Mesendoderm (in vitro differentiated cells): ENCODE measurements at regions not wholly inside any gene's neighbourhood (a gene's known extent, or its start where the extent isn't known, plus 50 kb on each side); places are given as distances from the start of the nearest gene placed in this dataset.

Experiments used
- DNase-seq: peaks from one replicate; pipeline ENCODE4 v3.0.0; 2013
- H2AK5ac ChIP-seq: 2 replicates; pipeline ENCODE4 v1.6.1; 2013; ENCODE audit warnings: low read length, inconsistent platforms
- H2BK120ac ChIP-seq: 2 replicates; pipeline ENCODE4 v1.6.1; 2013; ENCODE audit warnings: low read depth, mild to moderate bottlenecking, low read length, moderate library complexity, mixed read lengths
- H2BK15ac ChIP-seq: replicated peaks from 2 replicates; pipeline ENCODE4 v1.6.1; 2013; ENCODE audit warnings: low read depth, mild to moderate bottlenecking, moderate library complexity
- H2BK5ac ChIP-seq: 2 replicates; pipeline ENCODE4 v1.6.1; 2013; ENCODE audit warnings: low read length, inconsistent platforms
- H3K18ac ChIP-seq: 2 replicates; pipeline ENCODE4 v1.6.1; 2013; ENCODE audit warnings: mild to moderate bottlenecking, low read length, mixed read lengths
- H3K23ac ChIP-seq: one replicate; pipeline ENCODE4 v1.6.1; 2013; ENCODE audit warnings: low read length
- H3K27ac ChIP-seq: 2 replicates; pipeline ENCODE4 v1.5.1; 2013; ENCODE audit warnings: low read depth, mild to moderate bottlenecking, inconsistent platforms, low read length, moderate library complexity
- H3K27me3 ChIP-seq: 2 replicates; pipeline ENCODE4 v1.6.1; 2013; ENCODE audit warnings: low read length, control low read depth, mild to moderate bottlenecking, inconsistent platforms; ENCODE audit not compliant: insufficient read depth, poor library complexity
- H3K36me3 ChIP-seq: 2 replicates; pipeline ENCODE4 v1.6.1; 2013; ENCODE audit warnings: low read length, inconsistent platforms; ENCODE audit not compliant: control insufficient read depth, insufficient read depth
- H3K4ac ChIP-seq: one replicate; pipeline ENCODE4 v1.6.1; 2013; ENCODE audit warnings: low read depth, mild to moderate bottlenecking, low read length, moderate library complexity
- H3K4me1 ChIP-seq: 2 replicates; pipeline ENCODE4 v1.6.1; 2013; ENCODE audit warnings: low read depth, low read length, inconsistent platforms; ENCODE audit not compliant: control insufficient read depth
- H3K4me2 ChIP-seq: 2 replicates; pipeline ENCODE4 v1.6.1; 2013; ENCODE audit warnings: low read length
- H3K4me3 ChIP-seq: 2 replicates; pipeline ENCODE4 v1.5.1; 2013; ENCODE audit warnings: mild to moderate bottlenecking, low read length
- H3K56ac ChIP-seq: one replicate; pipeline ENCODE4 v1.6.1; 2013; ENCODE audit warnings: low read length
- H3K79me1 ChIP-seq: 2 replicates; pipeline ENCODE4 v1.6.1; 2013; ENCODE audit warnings: low read length, inconsistent platforms
- H3K79me2 ChIP-seq: 2 replicates; pipeline ENCODE4 v1.6.1; 2013; ENCODE audit warnings: mild to moderate bottlenecking, low read length; ENCODE audit not compliant: control insufficient read depth, insufficient read depth
- H3K9ac ChIP-seq: 2 replicates; pipeline ENCODE4 v1.6.1; 2013; ENCODE audit warnings: low read length, inconsistent platforms
- H4K5ac ChIP-seq: one replicate; pipeline ENCODE4 v1.6.1; 2013; ENCODE audit warnings: low read length
- H4K8ac ChIP-seq: one replicate; pipeline ENCODE4 v1.6.1; 2013; ENCODE audit warnings: low read depth, mild to moderate bottlenecking, control low read depth, low read length, moderate library complexity
- WGBS: extraction: QIAGEN DNeasy Blood & Tissue Kit; methylation state at CpG from one replicate; pipeline ENCODE4 v1.1.7; 2013; ENCODE audit warnings: low lambda C conversion rate, missing lambda C conversion rate; ENCODE audit not compliant: insufficient coverage; ENCODE audit errors: extremely low coverage; 5-methylcytosine and 5-hydroxymethylcytosine counted together

- H3K23ac ChIP-seq, result no peak overlapping the region
- H2BK15ac ChIP-seq, result no peak overlapping the region
- no peak overlapping the region for H3K4me2 ChIP-seq
- no peaks in the 10 kb centered on the region for H3K79me1 ChIP-seq
- H4K8ac ChIP-seq, result no peak overlapping the region
- H4K5ac ChIP-seq, result no peak overlapping the region
- no peak overlapping the region for H3K56ac ChIP-seq
- H2AK5ac ChIP-seq, result no peak overlapping the region
- H3K4me3 ChIP-seq, result no peak overlapping the region
- H3K9ac ChIP-seq, result no peak overlapping the region
- DNase-seq, result no peak
- H3K4me1 ChIP-seq, result no peaks in the 10 kb centered on the region
- H3K27me3 ChIP-seq, result no peaks in the 10 kb centered on the region
- H2BK5ac ChIP-seq, result no peak overlapping the region
- no peaks in the 10 kb centered on the region for H3K36me3 ChIP-seq
- no peak overlapping the region for H2BK120ac ChIP-seq
- no peak overlapping the region for H3K27ac ChIP-seq
- no peak overlapping the region for H3K4ac ChIP-seq
- no peak overlapping the region for H3K18ac ChIP-seq
- H3K79me2 ChIP-seq, result no peaks in the 10 kb centered on the region
- WGBS, result no CpG with 5 or more reads among the region's 2 CpGs
Measured at GRCh38 chr11:86128914-86129313, 60.0 kb upstream of the PICALM start.

- H4K5ac ChIP-seq, result no peak overlapping the region
- H3K23ac ChIP-seq, result no peak overlapping the region
- no peak overlapping the region for H3K9ac ChIP-seq
- H3K36me3 ChIP-seq, result no peaks in the 10 kb centered on the region
- H3K4me2 ChIP-seq, result no peak overlapping the region
- H2AK5ac ChIP-seq, result no peak overlapping the region
- H4K8ac ChIP-seq, result no peak overlapping the region
- no peaks in the 10 kb centered on the region for H3K79me2 ChIP-seq
- H3K4ac ChIP-seq, result no peak overlapping the region
- H3K27ac ChIP-seq, result no peak overlapping the region
- no peak overlapping the region for H3K18ac ChIP-seq
- no peaks in the 10 kb centered on the region for H3K4me1 ChIP-seq
- H2BK5ac ChIP-seq, result no peak overlapping the region
- H3K27me3 ChIP-seq, result no peaks in the 10 kb centered on the region
- no peak overlapping the region for H3K4me3 ChIP-seq
- DNase-seq, result no peak
- no peaks in the 10 kb centered on the region for H3K79me1 ChIP-seq
- H3K56ac ChIP-seq, result no peak overlapping the region
- no peak overlapping the region for H2BK120ac ChIP-seq
- no peak overlapping the region for H2BK15ac ChIP-seq
Measured at GRCh38 chr11:86126862-86127261, 58.0 kb upstream of the PICALM start.

- Histone ChIP-seq H2BK15ac (no peak overlapping the region), H3K4me1 (no peaks in the 10 kb centered on the region), H3K9ac (no peak overlapping the region), H3K79me2 (no peaks in the 10 kb centered on the region), H3K36me3 (no peaks in the 10 kb centered on the region), H3K27me3 (no peaks in the 10 kb centered on the region), H2BK120ac (no peak overlapping the region), H3K23ac (no peak overlapping the region), H4K5ac (no peak overlapping the region), H3K79me1 (no peaks in the 10 kb centered on the region), H4K8ac (no peak overlapping the region), H3K27ac (no peak overlapping the region), H2BK5ac (no peak overlapping the region), H3K56ac (no peak overlapping the region), H3K4me3 (no peak overlapping the region), H3K4me2 (no peak overlapping the region), H2AK5ac (no peak overlapping the region), H3K4ac (no peak overlapping the region), H3K18ac (no peak overlapping the region)
- WGBS, result no CpG with 5 or more reads among the region's 3 CpGs
- DNase-seq, result no peak
Measured at GRCh38 chr11:86124251-86125233, 55.7 kb upstream of the PICALM start.

- Histone ChIP-seq H3K4me3 (no peak overlapping the region), H4K5ac (no peak overlapping the region), H3K56ac (no peak overlapping the region), H3K18ac (no peak overlapping the region), H2BK120ac (no peak overlapping the region), H3K23ac (no peak overlapping the region), H2BK15ac (no peak overlapping the region), H3K4me1 (no peaks in the 10 kb centered on the region), H3K79me2 (no peaks in the 10 kb centered on the region), H3K27me3 (no peaks in the 10 kb centered on the region), H3K4ac (no peak overlapping the region), H4K8ac (no peak overlapping the region), H2BK5ac (no peak overlapping the region), H3K79me1 (no peaks in the 10 kb centered on the region), H3K27ac (no peak overlapping the region), H3K4me2 (no peak overlapping the region), H3K36me3 (no peaks in the 10 kb centered on the region), H2AK5ac (no peak overlapping the region), H3K9ac (no peak overlapping the region)
- no peak for DNase-seq
- WGBS, result 100% methylated on average over 1 of the region's 1 CpG
Measured at GRCh38 chr11:86122773-86123172, 53.9 kb upstream of the PICALM start.

GRCh38 chr11:86120807-86121206, 51.9 kb upstream of the PICALM start:
- H4K5ac ChIP-seq, result no peak overlapping the region
- no peak overlapping the region for H2AK5ac ChIP-seq
- no peaks in the 10 kb centered on the region for H3K36me3 ChIP-seq
- H3K79me2 ChIP-seq, result no peaks in the 10 kb centered on the region
- no peak overlapping the region for H3K9ac ChIP-seq
- H2BK15ac ChIP-seq, result no peak overlapping the region
- no peak overlapping the region for H4K8ac ChIP-seq
- no peak overlapping the region for H3K18ac ChIP-seq
- H2BK5ac ChIP-seq, result no peak overlapping the region
- H2BK120ac ChIP-seq, result no peak overlapping the region
- no peaks in the 10 kb centered on the region for H3K27me3 ChIP-seq
- no peak overlapping the region for H3K23ac ChIP-seq
- no peak overlapping the region for H3K27ac ChIP-seq
- no peak for DNase-seq
- no peak overlapping the region for H3K4me2 ChIP-seq
- H3K79me1 ChIP-seq, result no peaks in the 10 kb centered on the region
- no peak overlapping the region for H3K56ac ChIP-seq
- no CpG with 5 or more reads among the region's 2 CpGs for WGBS
- H3K4ac ChIP-seq, result no peak overlapping the region
- no peaks in the 10 kb centered on the region for H3K4me1 ChIP-seq
- no peak overlapping the region for H3K4me3 ChIP-seq

GRCh38 chr11:86119906-86120305, 51.0 kb upstream of the PICALM start:
- no peak overlapping the region for H4K8ac ChIP-seq
- DNase-seq, result no peak
- no peak overlapping the region for H3K23ac ChIP-seq
- H2AK5ac ChIP-seq, result no peak overlapping the region
- H3K4me3 ChIP-seq, result no peak overlapping the region
- no peak overlapping the region for H2BK120ac ChIP-seq
- no peaks in the 10 kb centered on the region for H3K4me1 ChIP-seq
- no CpG with 5 or more reads among the region's 1 CpG for WGBS
- no peaks in the 10 kb centered on the region for H3K79me2 ChIP-seq
- no peaks in the 10 kb centered on the region for H3K79me1 ChIP-seq
- H3K9ac ChIP-seq, result no peak overlapping the region
- no peak overlapping the region for H3K27ac ChIP-seq
- no peak overlapping the region for H3K56ac ChIP-seq
- H3K4ac ChIP-seq, result no peak overlapping the region
- no peak overlapping the region for H3K18ac ChIP-seq
- no peak overlapping the region for H2BK15ac ChIP-seq
- no peak overlapping the region for H3K4me2 ChIP-seq
- no peak overlapping the region for H2BK5ac ChIP-seq
- no peaks in the 10 kb centered on the region for H3K27me3 ChIP-seq
- no peak overlapping the region for H4K5ac ChIP-seq
- H3K36me3 ChIP-seq, result no peaks in the 10 kb centered on the region
